GF-D8 (cell line): ENCODE measurements at regions not wholly inside any gene's neighbourhood (a gene's known extent, or its start where the extent isn't known, plus 50 kb on each side); places are given as distances from the start of the nearest gene placed in this dataset.
A peak's percentile ranks its signal among the peaks of the same experiment; 100 is the strongest.

Experiments
- DNase-seq: peaks from one replicate; lab custom pipeline; 2025; lab: John Stamatoyannopoulos, UW

- DNase-seq, result no peak
Measured at GRCh38 chr5:173832386-173832785, 55.8 kb upstream of the CPEB4 start.

- peak; percentile 7 for DNase-seq
Measured at GRCh38 chr5:173833196-173833985, 54.8 kb upstream of the CPEB4 start.

- no peak for DNase-seq
Measured at GRCh38 chr5:173834071-173834771, 53.9 kb upstream of the CPEB4 start.

GRCh38 chr5:173835131-173835530 lies 53.0 kb upstream of the CPEB4 start:
- peak; percentile 39 for DNase-seq

- DNase-seq, result no peak
Measured at GRCh38 chr5:173835661-173836060, 52.5 kb upstream of the CPEB4 start.

- DNase-seq, result no peak
Measured at GRCh38 chr5:173837654-173838053, 50.5 kb upstream of the CPEB4 start.
